K562 (cell line): ENCODE measurements at regions not wholly inside any gene's neighbourhood (a gene's known extent, or its start where the extent isn't known, plus 50 kb on each side); places are given as distances from the start of the nearest gene placed in this dataset.

Experiments used
- CBFB ChIP-seq: sonication (generic); formaldehyde crosslinking; IDR thresholded peaks from 2 replicates; pipeline ENCODE4 v1.4.0; 2020; ENCODE audit warnings: mild to moderate bottlenecking, missing genetic modification reagents
- MTF1 ChIP-seq: fragments of 250-450 bp; sonication (Bioruptor Pico); IDR thresholded peaks from 2 replicates; pipeline ENCODE4 v1.9.0; 2021; ENCODE audit warnings: moderate library complexity, mild to moderate bottlenecking, inconsistent platforms, borderline replicate concordance
- MXI1 ChIP-seq: IDR thresholded peaks from 2 replicates; pipeline ENCODE4 v1.6.1; 2011; ENCODE audit warnings: low read depth, mild to moderate bottlenecking, improper control_type of control experiment, low read length
- ZC3H11A ChIP-seq: IDR thresholded peaks from 2 replicates; pipeline ENCODE4 v1.6.1; 2012; ENCODE audit warnings: low read depth, low read length, improper control_type of control experiment
- ZNF133 ChIP-seq: fragments of 250-450 bp; sonication (Bioruptor Pico); IDR thresholded peaks from 2 replicates; pipeline ENCODE4 v1.4.0; 2020; ENCODE audit warnings: mild to moderate bottlenecking
- ZNF347 ChIP-seq: fragments of 450-650 bp; formaldehyde crosslinking; IDR thresholded peaks from 2 replicates; pipeline ENCODE4 v1.4.0; 2020; ENCODE audit warnings: low read depth, mild to moderate bottlenecking, moderate library complexity
- TF ChIP-seq, protein P1 (sequence below): sonication (generic); formaldehyde crosslinking; IDR thresholded peaks from 2 replicates; pipeline ENCODE4 v1.8.1; 2023; ENCODE audit warnings: mild to moderate bottlenecking, missing genetic modification reagents, moderate library complexity
- TF ChIP-seq, protein P2 (sequence below), 3 experiments: IDR thresholded peaks in 2 of 3; conservative IDR thresholded peaks in 1 of 3; 2 replicates each; pipeline ENCODE4 v1.5.1; 2011 to 2012; ENCODE audit warnings: low read length in 3 of 3, mild to moderate bottlenecking in 3 of 3, control low read depth in 2 of 3, improper control_type of control experiment in 1 of 3, inconsistent platforms in 1 of 3, low read depth in 1 of 3, mixed read lengths in 1 of 3, moderate library complexity in 1 of 3; ENCODE audit not compliant: insufficient read depth in 2 of 3

DNA sequence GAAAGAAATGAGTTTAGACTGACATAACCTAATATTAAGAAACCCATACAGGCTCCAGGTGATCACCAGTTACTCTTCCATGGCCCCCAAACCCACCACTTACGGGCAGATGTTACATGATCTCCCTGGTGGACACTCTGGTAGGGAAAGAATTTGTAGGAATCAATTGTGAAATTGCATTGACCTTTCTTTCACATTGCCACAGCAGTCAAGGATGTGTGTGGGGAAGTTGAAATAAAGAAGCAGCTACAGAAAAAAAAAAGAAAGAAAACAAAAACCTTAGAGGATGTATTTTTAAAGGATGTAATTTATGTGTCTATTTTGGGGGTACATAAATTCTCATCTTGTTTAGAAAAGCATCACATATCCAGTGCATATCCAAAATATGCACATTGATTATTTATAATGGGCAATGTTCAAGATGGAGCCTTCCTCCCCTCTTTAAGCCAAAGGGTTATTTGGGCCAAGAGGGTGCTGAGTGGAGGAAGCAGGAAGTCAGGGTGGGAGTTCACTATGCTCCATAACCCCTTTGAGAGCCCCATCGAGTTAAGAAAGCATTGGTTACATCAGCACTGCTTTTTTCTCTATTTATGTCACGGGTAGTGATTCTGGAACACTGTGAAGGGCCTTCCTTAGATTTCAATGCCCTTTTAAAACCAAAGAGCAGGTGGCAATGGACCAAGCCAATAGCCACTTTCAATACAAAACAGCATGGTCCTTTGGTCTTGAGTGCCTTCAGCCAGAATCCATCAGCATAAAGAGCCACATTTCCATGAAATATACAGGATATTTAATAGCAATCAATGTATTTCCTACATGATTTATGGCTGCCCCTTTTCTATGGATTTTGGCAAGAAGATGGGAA, 169.6 kb downstream of the LACC1 start:
- TF ChIP-seq CBFB (CRISPR knock-in tag) (no peak), MTF1 (CRISPR knock-in tag) (no peak), MXI1 (no peak), ZNF133 (CRISPR knock-in tag) (no peak), ZC3H11A (no peak), ZNF347 (CRISPR knock-in tag) (no peak)
- TF ChIP-seq, protein P1, sequence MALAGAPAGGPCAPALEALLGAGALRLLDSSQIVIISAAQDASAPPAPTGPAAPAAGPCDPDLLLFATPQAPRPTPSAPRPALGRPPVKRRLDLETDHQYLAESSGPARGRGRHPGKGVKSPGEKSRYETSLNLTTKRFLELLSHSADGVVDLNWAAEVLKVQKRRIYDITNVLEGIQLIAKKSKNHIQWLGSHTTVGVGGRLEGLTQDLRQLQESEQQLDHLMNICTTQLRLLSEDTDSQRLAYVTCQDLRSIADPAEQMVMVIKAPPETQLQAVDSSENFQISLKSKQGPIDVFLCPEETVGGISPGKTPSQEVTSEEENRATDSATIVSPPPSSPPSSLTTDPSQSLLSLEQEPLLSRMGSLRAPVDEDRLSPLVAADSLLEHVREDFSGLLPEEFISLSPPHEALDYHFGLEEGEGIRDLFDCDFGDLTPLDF (CRISPR knock-in tag): no peak
- TF ChIP-seq, protein P2, sequence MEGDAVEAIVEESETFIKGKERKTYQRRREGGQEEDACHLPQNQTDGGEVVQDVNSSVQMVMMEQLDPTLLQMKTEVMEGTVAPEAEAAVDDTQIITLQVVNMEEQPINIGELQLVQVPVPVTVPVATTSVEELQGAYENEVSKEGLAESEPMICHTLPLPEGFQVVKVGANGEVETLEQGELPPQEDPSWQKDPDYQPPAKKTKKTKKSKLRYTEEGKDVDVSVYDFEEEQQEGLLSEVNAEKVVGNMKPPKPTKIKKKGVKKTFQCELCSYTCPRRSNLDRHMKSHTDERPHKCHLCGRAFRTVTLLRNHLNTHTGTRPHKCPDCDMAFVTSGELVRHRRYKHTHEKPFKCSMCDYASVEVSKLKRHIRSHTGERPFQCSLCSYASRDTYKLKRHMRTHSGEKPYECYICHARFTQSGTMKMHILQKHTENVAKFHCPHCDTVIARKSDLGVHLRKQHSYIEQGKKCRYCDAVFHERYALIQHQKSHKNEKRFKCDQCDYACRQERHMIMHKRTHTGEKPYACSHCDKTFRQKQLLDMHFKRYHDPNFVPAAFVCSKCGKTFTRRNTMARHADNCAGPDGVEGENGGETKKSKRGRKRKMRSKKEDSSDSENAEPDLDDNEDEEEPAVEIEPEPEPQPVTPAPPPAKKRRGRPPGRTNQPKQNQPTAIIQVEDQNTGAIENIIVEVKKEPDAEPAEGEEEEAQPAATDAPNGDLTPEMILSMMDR (IDR thresholded peaks at IDR 0.05 in 2 of 3, conservative IDR thresholded peaks at IDR 0.05 in 1 of 3; ENCODE audit: insufficient read depth in 2 of 3, low read depth in 1 of 3, low read length in 3 of 3): no peak
